ENCODE measurements at regions not wholly inside any gene's neighbourhood (a gene's known extent, or its start where the extent isn't known, plus 50 kb on each side); places are given as distances from the start of the nearest gene placed in this dataset.

GRCh38 chr6:30000156-30000791 lies 57.9 kb downstream of the HLA-A start:
- TF ChIP-seq CTCF (CRISPR knock-in tag; IDR thresholded peaks at IDR 0.05), result no peak
- TF ChIP-seq ZNF609 (CRISPR knock-in tag; IDR thresholded peaks at IDR 0.05; ENCODE audit: borderline replicate concordance), result no peak
- no peak for TF ChIP-seq CEBPB (IDR thresholded peaks at IDR 0.05; ENCODE audit: borderline replicate concordance, low read depth, low read length)
- no peak for TF ChIP-seq MZF1 (CRISPR knock-in tag; IDR thresholded peaks at IDR 0.05; ENCODE audit: borderline replicate concordance)
- TF ChIP-seq RELA (CRISPR knock-in tag; IDR thresholded peaks at IDR 0.05), result no peak
- TF ChIP-seq AFF4 (CRISPR knock-in tag; IDR thresholded peaks at IDR 0.05), result no peak
- TF ChIP-seq GATAD1 (CRISPR knock-in tag; IDR thresholded peaks at IDR 0.05), result no peak
- TF ChIP-seq SRSF9 (IDR thresholded peaks at IDR 0.05; ENCODE audit: borderline replicate concordance, insufficient read depth, low read depth, low read length, poor library complexity, severe bottlenecking), result no peak
- TF ChIP-seq EZH2 (conservative IDR thresholded peaks at IDR 0.05; ENCODE audit: low read depth, low read length), result no peak
- TF ChIP-seq ZNF639 (CRISPR knock-in tag; conservative IDR thresholded peaks at IDR 0.05), result no peak
- TF ChIP-seq NR2F6 (IDR thresholded peaks at IDR 0.05), result no peak
- TF ChIP-seq NR2F6 (CRISPR knock-in tag; IDR thresholded peaks at IDR 0.05), result no peak
- TF ChIP-seq TCF7L2 (IDR thresholded peaks at IDR 0.05; ENCODE audit: low read depth, low read length), result no peak
- TF ChIP-seq ZNF691 (CRISPR knock-in tag; IDR thresholded peaks at IDR 0.05; ENCODE audit: borderline replicate concordance, low read depth), result no peak
- TF ChIP-seq ZHX1 (CRISPR knock-in tag; IDR thresholded peaks at IDR 0.05; ENCODE audit: low read depth), result no peak

Measured in HepG2 (cell line).